Activated B cell treated with CpG ODN at 0.5 μM for 24 hours (primary cell): ENCODE measurements at regions not wholly inside any gene's neighbourhood (a gene's known extent, or its start where the extent isn't known, plus 50 kb on each side); places are given as distances from the start of the nearest gene placed in this dataset.

Source experiments
- ATAC-seq: fragments of 200-7000 bp; cut with Tn5 transposase; one replicate; pipeline ENCODE4 v1.10.0; 2021; ENCODE audit warnings: low read depth, mild to moderate bottlenecking, moderate library complexity
- CTCF ChIA-PET: fragments of 350-600 bp; sonication (Branson Sonifier 250); formaldehyde crosslinking; loops from one replicate; lab custom pipeline; 2021; ENCODE audit warnings: antibody characterized with exemption; lab: Charles Lee
- POLR2A ChIA-PET: fragments of 350-600 bp; sonication (Branson Sonifier 250); formaldehyde crosslinking; loops from one replicate; lab custom pipeline; 2021; ENCODE audit warnings: antibody characterized with exemption; lab: Charles Lee
- DNase-seq: peaks from one replicate; pipeline ENCODE4 v3.0.0; 2022
- H3K27ac Mint-ChIP-seq: one replicate; pipeline ENCODE4 v1.8.0; 2020; ENCODE audit warnings: mixed read lengths
- H3K27me3 Mint-ChIP-seq: one replicate; pipeline ENCODE4 v1.8.0; 2021; ENCODE audit warnings: mixed read lengths
- H3K36me3 Mint-ChIP-seq: one replicate; pipeline ENCODE4 v1.8.0; 2021; ENCODE audit warnings: low read depth, mixed read lengths
- H3K4me1 Mint-ChIP-seq: one replicate; pipeline ENCODE4 v1.8.0; 2021; ENCODE audit warnings: mixed read lengths
- H3K4me3 Mint-ChIP-seq: one replicate; pipeline ENCODE4 v1.8.0; 2020; ENCODE audit warnings: mild to moderate bottlenecking, mixed read lengths
- H3K9me3 Mint-ChIP-seq: one replicate; pipeline ENCODE4 v1.8.0; 2020; ENCODE audit warnings: mixed read lengths
- intact Hi-C: fragments of 100-400 bp; cut with micrococcal nuclease; formaldehyde crosslinking; loops from one replicate; pipeline ENCODE4 v1.15.1; 2024
- TF ChIP-seq, protein P1 (sequence below): fragments of 200-600 bp; IDR thresholded peaks from one replicate; pipeline ENCODE4 v1.8.0; 2022; ENCODE audit warnings: antibody characterized with exemption, mild to moderate bottlenecking

GRCh38 chr7:85471307-85471706 lies 284.5 kb upstream of the SEMA3D start:
- CTCF ChIA-PET = no interaction called here
- Mint-ChIP-seq H3K4me1 (no peaks in the 10 kb centered on the region), H3K9me3 (no peaks in the 10 kb centered on the region), H3K4me3 (no peak overlapping the region), H3K27me3 (peaks cover 3% of the 10 kb centered on the region), H3K27ac (no peak overlapping the region), H3K36me3 (no peaks in the 10 kb centered on the region)
- intact Hi-C loops = no loop called here
- POLR2A ChIA-PET = no interaction called here
- DNase-seq = no peak
- no peak for ATAC-seq
- TF ChIP-seq, protein P1, sequence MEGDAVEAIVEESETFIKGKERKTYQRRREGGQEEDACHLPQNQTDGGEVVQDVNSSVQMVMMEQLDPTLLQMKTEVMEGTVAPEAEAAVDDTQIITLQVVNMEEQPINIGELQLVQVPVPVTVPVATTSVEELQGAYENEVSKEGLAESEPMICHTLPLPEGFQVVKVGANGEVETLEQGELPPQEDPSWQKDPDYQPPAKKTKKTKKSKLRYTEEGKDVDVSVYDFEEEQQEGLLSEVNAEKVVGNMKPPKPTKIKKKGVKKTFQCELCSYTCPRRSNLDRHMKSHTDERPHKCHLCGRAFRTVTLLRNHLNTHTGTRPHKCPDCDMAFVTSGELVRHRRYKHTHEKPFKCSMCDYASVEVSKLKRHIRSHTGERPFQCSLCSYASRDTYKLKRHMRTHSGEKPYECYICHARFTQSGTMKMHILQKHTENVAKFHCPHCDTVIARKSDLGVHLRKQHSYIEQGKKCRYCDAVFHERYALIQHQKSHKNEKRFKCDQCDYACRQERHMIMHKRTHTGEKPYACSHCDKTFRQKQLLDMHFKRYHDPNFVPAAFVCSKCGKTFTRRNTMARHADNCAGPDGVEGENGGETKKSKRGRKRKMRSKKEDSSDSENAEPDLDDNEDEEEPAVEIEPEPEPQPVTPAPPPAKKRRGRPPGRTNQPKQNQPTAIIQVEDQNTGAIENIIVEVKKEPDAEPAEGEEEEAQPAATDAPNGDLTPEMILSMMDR = no peak

- POLR2A ChIA-PET = no interaction called here
- H3K4me1 Mint-ChIP-seq = no peaks in the 10 kb centered on the region
- no peak for ATAC-seq
- H3K9me3 Mint-ChIP-seq = no peaks in the 10 kb centered on the region
- H3K36me3 Mint-ChIP-seq = no peaks in the 10 kb centered on the region
- CTCF ChIA-PET = no interaction called here
- H3K27me3 Mint-ChIP-seq = peaks cover 3% of the 10 kb centered on the region
- H3K4me3 Mint-ChIP-seq = no peak overlapping the region
- intact Hi-C loops = no loop called here
- TF ChIP-seq, protein P1 = no peak
- H3K27ac Mint-ChIP-seq = no peak overlapping the region
- DNase-seq = no peak
These were observed 282.7 kb upstream of the SEMA3D start for GRCh38 chr7:85469446-85470010.

GRCh38 chr7:85464042-85464651 lies 277.3 kb upstream of the SEMA3D start:
- Mint-ChIP-seq H3K4me3 (no peak overlapping the region), H3K27ac (no peak overlapping the region), H3K36me3 (no peaks in the 10 kb centered on the region), H3K9me3 (no peaks in the 10 kb centered on the region), H3K4me1 (no peaks in the 10 kb centered on the region), H3K27me3 (peaks cover 3% of the 10 kb centered on the region)
- intact Hi-C loops = loop anchor here (1.0 kb wide), 2 partner anchors 278 to 423 kb away; no protein-coding TSS in a partner anchor
- DNase-seq (no peak), ATAC-seq (no peak)
- TF ChIP-seq, protein P1 = no peak
- ChIA-PET CTCF (interaction anchor here (0.9 to 5.3 kb wide), 4 partner anchors 276 to 434 kb away, joined by 3 to 41 read pairs (median 10); partner anchors contain the start of gene SEMA3D), POLR2A (no interaction called here)

DNA sequence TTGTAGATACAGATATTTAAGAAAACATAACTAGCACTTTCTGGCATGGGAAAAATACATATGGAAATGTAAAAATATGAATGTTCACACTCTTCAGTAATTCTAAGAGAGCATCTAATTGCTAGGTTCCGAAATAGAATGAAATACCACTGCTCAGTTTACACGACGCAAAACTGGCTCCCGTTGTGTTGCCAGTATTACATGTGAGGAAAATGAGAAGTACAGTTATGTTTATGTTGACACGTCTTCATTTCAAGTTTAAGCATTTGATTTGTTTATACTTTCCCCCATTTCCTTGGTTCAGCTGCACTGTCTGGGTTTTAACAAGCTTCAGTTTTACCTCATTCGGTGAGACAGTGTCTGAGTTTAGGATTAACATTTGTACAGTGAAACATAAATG lies 275.8 kb upstream of the SEMA3D start:
- Mint-ChIP-seq H3K9me3 (no peaks in the 10 kb centered on the region), H3K4me1 (no peaks in the 10 kb centered on the region), H3K27ac (no peak overlapping the region), H3K36me3 (no peaks in the 10 kb centered on the region), H3K27me3 (peaks cover 3% of the 10 kb centered on the region), H3K4me3 (no peak overlapping the region)
- ATAC-seq (no peak), DNase-seq (no peak)
- CTCF ChIA-PET = interaction anchor here (5.3 kb wide), 1 partner anchor 421 kb away, joined by 41 read pairs; no protein-coding TSS in a partner anchor
- intact Hi-C loops = no loop called here
- POLR2A ChIA-PET = no interaction called here
- TF ChIP-seq, protein P1 = no peak

- intact Hi-C loops = no loop called here
- TF ChIP-seq, protein P1 = no peak
- no peak overlapping the region for H3K4me3 Mint-ChIP-seq
- ATAC-seq (no peak), DNase-seq (no peak)
- CTCF ChIA-PET = no interaction called here
- H3K27me3 Mint-ChIP-seq = no peaks in the 10 kb centered on the region
- no peaks in the 10 kb centered on the region for H3K9me3 Mint-ChIP-seq
- POLR2A ChIA-PET = no interaction called here
- no peak overlapping the region for H3K27ac Mint-ChIP-seq
- no peaks in the 10 kb centered on the region for H3K4me1 Mint-ChIP-seq
- no peaks in the 10 kb centered on the region for H3K36me3 Mint-ChIP-seq
These were observed 271.1 kb upstream of the SEMA3D start for GRCh38 chr7:85457911-85458310.
